Ovary (tissue), 3 donors: ENCODE measurements at regions not wholly inside any gene's neighbourhood (a gene's known extent, or its start where the extent isn't known, plus 50 kb on each side); places are given as distances from the start of the nearest gene placed in this dataset.

Experiments
- EP300 ChIP-seq: sonication (generic); formaldehyde crosslinking; IDR thresholded peaks from one replicate; pipeline ENCODE4 v1.6.1; 2017; ENCODE audit warnings: antibody characterized with exemption
- POLR2A ChIP-seq: fragments of 450-650 bp; IDR thresholded peaks from one replicate; pipeline ENCODE4 v1.6.1; 2017; ENCODE audit warnings: antibody characterized with exemption, mild to moderate bottlenecking, moderate library complexity
- TF ChIP-seq, protein P1 (sequence below), 3 donors: fragments of 450-650 bp in 2 of 3; fragments of 200-600 bp in 1 of 3; IDR thresholded peaks; one replicate each; pipeline versions ENCODE4 v1.5.1 to v1.8.0; 2016 to 2022; ENCODE audit warnings: antibody characterized with exemption in 3 of 3, mild to moderate bottlenecking in 1 of 3
- donor health status: DM: no; HTN: no; CAD: no.

DNA sequence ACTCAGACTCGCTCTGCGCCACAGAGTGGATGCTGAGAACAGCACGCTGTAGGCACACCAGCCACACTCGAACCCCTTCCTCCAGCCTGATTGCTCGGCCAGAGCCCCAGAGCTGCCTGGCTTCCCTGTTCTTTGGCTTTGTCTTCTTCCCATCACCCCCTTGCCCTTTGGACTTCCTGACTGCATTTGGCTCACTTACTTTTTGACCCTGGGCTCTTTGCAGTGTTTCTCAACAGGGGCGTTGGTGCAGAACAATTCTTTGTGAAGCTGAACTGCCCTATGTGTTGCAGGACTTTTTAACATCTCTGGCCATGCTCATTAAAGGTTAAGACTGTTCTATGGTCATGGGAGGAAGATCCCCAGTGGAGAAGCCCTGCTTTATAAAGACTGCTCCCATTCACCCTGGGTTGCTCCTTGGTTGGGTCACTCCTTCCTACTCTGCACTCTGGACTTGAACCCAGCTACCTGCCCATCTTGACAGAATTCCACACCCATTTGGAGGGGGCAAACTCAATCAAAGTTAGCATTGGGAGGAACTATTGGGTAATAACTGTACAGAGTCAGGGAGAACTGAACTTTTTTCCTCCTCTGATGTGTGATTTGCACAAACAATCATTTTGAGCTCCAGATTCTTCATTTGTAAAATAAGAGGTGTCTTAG, 127.7 kb upstream of the PLEKHG7 start:
- TF ChIP-seq, protein P1, sequence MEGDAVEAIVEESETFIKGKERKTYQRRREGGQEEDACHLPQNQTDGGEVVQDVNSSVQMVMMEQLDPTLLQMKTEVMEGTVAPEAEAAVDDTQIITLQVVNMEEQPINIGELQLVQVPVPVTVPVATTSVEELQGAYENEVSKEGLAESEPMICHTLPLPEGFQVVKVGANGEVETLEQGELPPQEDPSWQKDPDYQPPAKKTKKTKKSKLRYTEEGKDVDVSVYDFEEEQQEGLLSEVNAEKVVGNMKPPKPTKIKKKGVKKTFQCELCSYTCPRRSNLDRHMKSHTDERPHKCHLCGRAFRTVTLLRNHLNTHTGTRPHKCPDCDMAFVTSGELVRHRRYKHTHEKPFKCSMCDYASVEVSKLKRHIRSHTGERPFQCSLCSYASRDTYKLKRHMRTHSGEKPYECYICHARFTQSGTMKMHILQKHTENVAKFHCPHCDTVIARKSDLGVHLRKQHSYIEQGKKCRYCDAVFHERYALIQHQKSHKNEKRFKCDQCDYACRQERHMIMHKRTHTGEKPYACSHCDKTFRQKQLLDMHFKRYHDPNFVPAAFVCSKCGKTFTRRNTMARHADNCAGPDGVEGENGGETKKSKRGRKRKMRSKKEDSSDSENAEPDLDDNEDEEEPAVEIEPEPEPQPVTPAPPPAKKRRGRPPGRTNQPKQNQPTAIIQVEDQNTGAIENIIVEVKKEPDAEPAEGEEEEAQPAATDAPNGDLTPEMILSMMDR (IDR thresholded peaks at IDR 0.05), result no peak
- TF ChIP-seq POLR2A (no peak), EP300 (no peak)
